Esophagus squamous epithelium (tissue), 4 donors: ENCODE measurements at regions not wholly inside any gene's neighbourhood (a gene's known extent, or its start where the extent isn't known, plus 50 kb on each side); places are given as distances from the start of the nearest gene placed in this dataset.

Experiments
- POLR2A ChIP-seq, 4 donors: fragments of 450-650 bp; IDR thresholded peaks; one replicate each; pipeline ENCODE4 v1.6.1; 2017; ENCODE audit warnings: antibody characterized with exemption in 4 of 4, mild to moderate bottlenecking in 4 of 4, moderate library complexity in 3 of 4
- TF ChIP-seq, protein P1 (sequence below), 6 experiments: fragments of 450-650 bp in 4 of 6; fragments of 200-600 bp in 2 of 6; sonication (generic) in 2 of 6; IDR thresholded peaks; one replicate each; pipeline ENCODE4 v1.5.1; 2016 to 2019; ENCODE audit warnings: antibody characterized with exemption in 6 of 6, mild to moderate bottlenecking in 4 of 6, moderate library complexity in 4 of 6

DNA sequence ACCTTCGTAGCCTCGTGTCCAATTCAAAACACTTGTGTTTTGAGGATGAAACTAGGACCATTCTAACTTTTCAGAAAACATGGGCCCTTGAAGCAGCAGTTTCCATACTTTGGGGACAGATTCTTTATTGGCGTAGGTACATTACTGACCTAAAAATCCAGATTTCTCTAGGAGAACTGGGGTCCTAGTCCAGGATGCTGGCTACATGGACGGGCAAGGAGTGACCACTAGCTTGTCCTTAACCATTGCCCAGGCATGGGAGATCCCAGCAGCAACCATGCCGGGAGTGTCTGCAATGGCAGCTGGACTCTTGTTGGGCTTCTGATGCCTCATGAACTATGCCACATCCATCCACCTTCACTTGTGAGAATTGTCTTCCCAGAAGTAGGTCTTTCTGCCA is 62.2 kb upstream of the WDR1 start:
- no peak for TF ChIP-seq POLR2A (IDR thresholded peaks at IDR 0.05)
- TF ChIP-seq, protein P1, sequence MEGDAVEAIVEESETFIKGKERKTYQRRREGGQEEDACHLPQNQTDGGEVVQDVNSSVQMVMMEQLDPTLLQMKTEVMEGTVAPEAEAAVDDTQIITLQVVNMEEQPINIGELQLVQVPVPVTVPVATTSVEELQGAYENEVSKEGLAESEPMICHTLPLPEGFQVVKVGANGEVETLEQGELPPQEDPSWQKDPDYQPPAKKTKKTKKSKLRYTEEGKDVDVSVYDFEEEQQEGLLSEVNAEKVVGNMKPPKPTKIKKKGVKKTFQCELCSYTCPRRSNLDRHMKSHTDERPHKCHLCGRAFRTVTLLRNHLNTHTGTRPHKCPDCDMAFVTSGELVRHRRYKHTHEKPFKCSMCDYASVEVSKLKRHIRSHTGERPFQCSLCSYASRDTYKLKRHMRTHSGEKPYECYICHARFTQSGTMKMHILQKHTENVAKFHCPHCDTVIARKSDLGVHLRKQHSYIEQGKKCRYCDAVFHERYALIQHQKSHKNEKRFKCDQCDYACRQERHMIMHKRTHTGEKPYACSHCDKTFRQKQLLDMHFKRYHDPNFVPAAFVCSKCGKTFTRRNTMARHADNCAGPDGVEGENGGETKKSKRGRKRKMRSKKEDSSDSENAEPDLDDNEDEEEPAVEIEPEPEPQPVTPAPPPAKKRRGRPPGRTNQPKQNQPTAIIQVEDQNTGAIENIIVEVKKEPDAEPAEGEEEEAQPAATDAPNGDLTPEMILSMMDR (IDR thresholded peaks at IDR 0.05): no peak
